Gastrocnemius medialis (tissue), 4 donors: ENCODE measurements at regions not wholly inside any gene's neighbourhood (a gene's known extent, or its start where the extent isn't known, plus 50 kb on each side); places are given as distances from the start of the nearest gene placed in this dataset.
A peak's percentile ranks its signal among the peaks of the same experiment; 100 is the strongest.

Experiments
- ATAC-seq, 2 donors: fragments of 150-250 bp; one replicate each; pipeline ENCODE4 v1.9.1; 2016
- DNase-seq, 2 donors: peaks; one replicate each; pipeline ENCODE4 v3.0.0-alpha.2; 2019
- H3K27ac ChIP-seq, 4 donors: fragments of 200-600 bp; sonication (generic); 1 replicate in 1 of 4; 2 replicates in 3 of 4; pipeline ENCODE4 v1.5.1; 2016 to 2018; ENCODE audit warnings: mild to moderate bottlenecking in 2 of 4, moderate library complexity in 1 of 4
- H3K27me3 ChIP-seq, 3 donors: fragments of 200-600 bp; sonication (generic) in 2 of 3; 1 replicate in 1 of 3; 2 replicates in 2 of 3; pipeline versions ENCODE4 v1.5.1 to v1.6.0; 2016 to 2019; ENCODE audit warnings: mild to moderate bottlenecking in 1 of 3, moderate library complexity in 1 of 3
- H3K36me3 ChIP-seq, 2 donors: fragments of 200-600 bp; sonication (generic) in 1 of 2; one replicate each; pipeline ENCODE4 v1.5.1; 2017 to 2018
- H3K4me1 ChIP-seq, 2 donors: fragments of 200-600 bp; sonication (generic) in 1 of 2; one replicate each; pipeline ENCODE4 v1.5.1; 2016 to 2017; ENCODE audit warnings: mild to moderate bottlenecking in 2 of 2
- H3K4me3 ChIP-seq, 4 donors: fragments of 200-600 bp; sonication (generic) in 3 of 4; 1 replicate in 1 of 4; 2 replicates in 3 of 4; pipeline ENCODE4 v1.5.1; 2016 to 2019; ENCODE audit warnings: mild to moderate bottlenecking in 2 of 4
- H3K9me3 ChIP-seq, 3 donors: fragments of 200-600 bp; sonication (generic) in 2 of 3; 1 replicate in 1 of 3; 2 replicates in 2 of 3; pipeline ENCODE4 v1.5.1; 2016 to 2019
- POLR2A ChIP-seq, 2 donors: fragments of 450-650 bp; IDR thresholded peaks; one replicate each; pipeline ENCODE4 v1.6.1; 2017; ENCODE audit warnings: antibody characterized with exemption in 2 of 2, mild to moderate bottlenecking in 2 of 2, moderate library complexity in 2 of 2
- in situ Hi-C, 4 donors: fragments of 200-750 bp; cut with MboI; loops; one replicate each; pipeline versions ENCODE4 v1.15.0 to v1.8.0; 2017; ENCODE audit warnings: low sequenced_read_pairs in 4 of 4
- intact Hi-C: fragments of 100-400 bp; cut with DNase I; formaldehyde crosslinking; loops from one replicate; pipeline ENCODE4 v1.15.1; 2023; ENCODE audit warnings: low total_unique reads
- TF ChIP-seq, protein P1 (sequence below), 5 experiments: fragments of 450-650 bp in 3 of 5; fragments of 200-600 bp in 2 of 5; sonication (generic) in 2 of 5; IDR thresholded peaks in 4 of 5; conservative IDR thresholded peaks in 1 of 5; 1 replicate in 4 of 5; 2 replicates in 1 of 5; pipeline ENCODE4 v1.5.1; 2016 to 2019; ENCODE audit warnings: antibody characterized with exemption in 5 of 5, mild to moderate bottlenecking in 3 of 5, moderate library complexity in 3 of 5

DNA sequence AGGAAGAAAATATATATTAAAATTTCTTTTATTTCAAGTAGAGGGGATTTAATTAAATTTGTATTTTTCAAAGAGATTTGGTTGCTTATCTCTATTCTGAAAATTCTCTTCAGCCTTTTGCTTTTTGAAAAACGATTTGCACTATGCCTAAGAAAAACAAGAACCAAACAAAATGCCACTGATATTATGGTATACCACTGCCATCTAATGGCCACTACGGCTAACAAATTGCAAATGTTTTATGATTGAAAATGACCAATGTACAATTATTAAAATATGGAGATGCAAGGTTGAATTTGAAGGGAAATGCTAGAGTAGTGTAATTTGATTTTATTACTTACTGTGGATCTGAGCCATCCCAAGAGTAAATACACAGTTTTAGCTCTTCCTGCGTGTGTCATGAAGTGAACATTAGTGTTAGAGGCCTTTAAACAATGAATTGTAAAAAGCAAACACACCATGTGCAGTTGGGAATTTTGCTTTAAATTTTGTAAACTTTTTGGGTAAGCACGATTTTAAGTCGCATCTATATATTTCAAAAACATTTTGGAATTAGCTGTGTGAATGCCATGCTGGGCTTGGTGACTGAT is 137.4 kb upstream of the USP25 start:
- Histone ChIP-seq H3K27me3 (no peaks in the 10 kb centered on the region), H3K4me1 (no peaks in the 10 kb centered on the region), H3K4me3 (no peak overlapping the region), H3K27ac (no peak overlapping the region), H3K9me3 (no peaks in the 10 kb centered on the region), H3K36me3 (no peaks in the 10 kb centered on the region)
- intact Hi-C loops = loop anchor here (2.0 to 5.0 kb wide), 3 partner anchors 730 to 1340 kb away; no protein-coding TSS in a partner anchor
- TF ChIP-seq, protein P1, sequence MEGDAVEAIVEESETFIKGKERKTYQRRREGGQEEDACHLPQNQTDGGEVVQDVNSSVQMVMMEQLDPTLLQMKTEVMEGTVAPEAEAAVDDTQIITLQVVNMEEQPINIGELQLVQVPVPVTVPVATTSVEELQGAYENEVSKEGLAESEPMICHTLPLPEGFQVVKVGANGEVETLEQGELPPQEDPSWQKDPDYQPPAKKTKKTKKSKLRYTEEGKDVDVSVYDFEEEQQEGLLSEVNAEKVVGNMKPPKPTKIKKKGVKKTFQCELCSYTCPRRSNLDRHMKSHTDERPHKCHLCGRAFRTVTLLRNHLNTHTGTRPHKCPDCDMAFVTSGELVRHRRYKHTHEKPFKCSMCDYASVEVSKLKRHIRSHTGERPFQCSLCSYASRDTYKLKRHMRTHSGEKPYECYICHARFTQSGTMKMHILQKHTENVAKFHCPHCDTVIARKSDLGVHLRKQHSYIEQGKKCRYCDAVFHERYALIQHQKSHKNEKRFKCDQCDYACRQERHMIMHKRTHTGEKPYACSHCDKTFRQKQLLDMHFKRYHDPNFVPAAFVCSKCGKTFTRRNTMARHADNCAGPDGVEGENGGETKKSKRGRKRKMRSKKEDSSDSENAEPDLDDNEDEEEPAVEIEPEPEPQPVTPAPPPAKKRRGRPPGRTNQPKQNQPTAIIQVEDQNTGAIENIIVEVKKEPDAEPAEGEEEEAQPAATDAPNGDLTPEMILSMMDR (IDR thresholded peaks at IDR 0.05 in 4 of 5, conservative IDR thresholded peaks at IDR 0.05 in 1 of 5) = peak; percentile 31 to 57 (median 49)
- no peak for TF ChIP-seq POLR2A (IDR thresholded peaks at IDR 0.05)
- ATAC-seq = peak in 1 of 2 donors; percentile 51
- DNase-seq = no peak
- in situ Hi-C loops = loop anchor here (10.0 to 25.0 kb wide), 4 partner anchors 1155 to 1338 kb away; no protein-coding TSS in a partner anchor

DNA sequence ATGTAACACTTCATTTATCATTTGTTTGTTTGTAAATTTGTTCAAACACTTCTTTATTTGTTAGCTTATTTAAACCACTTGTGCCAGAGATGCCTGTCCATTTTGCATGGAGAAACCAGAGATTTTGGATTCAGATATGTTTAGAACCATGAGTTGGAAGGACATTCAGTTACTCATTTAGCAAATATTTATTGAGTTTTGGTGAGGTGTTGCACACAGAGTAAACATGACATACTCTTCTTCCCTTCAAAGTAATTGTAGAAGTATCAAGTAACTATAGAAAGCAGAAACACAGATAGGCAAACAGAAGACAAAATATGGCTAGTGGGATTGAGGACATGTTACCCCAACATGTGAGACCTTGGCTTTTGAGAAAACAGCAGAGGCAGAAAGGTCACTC is 136.8 kb upstream of the USP25 start:
- no peaks in the 10 kb centered on the region for H3K9me3 ChIP-seq
- H3K27ac ChIP-seq = no peak overlapping the region
- intact Hi-C loops = loop anchor here (2.0 to 5.0 kb wide), 3 partner anchors 731 to 1340 kb away; no protein-coding TSS in a partner anchor
- no peaks in the 10 kb centered on the region for H3K27me3 ChIP-seq
- in situ Hi-C loops = loop anchor here (10.0 to 25.0 kb wide), 4 partner anchors 1156 to 1338 kb away; no protein-coding TSS in a partner anchor
- TF ChIP-seq, protein P1 (IDR thresholded peaks at IDR 0.05 in 4 of 5, conservative IDR thresholded peaks at IDR 0.05 in 1 of 5) = no peak
- no peak for TF ChIP-seq POLR2A (IDR thresholded peaks at IDR 0.05)
- no peaks in the 10 kb centered on the region for H3K36me3 ChIP-seq
- no peak overlapping the region for H3K4me3 ChIP-seq
- ATAC-seq (no peak), DNase-seq (no peak)
- H3K4me1 ChIP-seq = no peaks in the 10 kb centered on the region

DNA sequence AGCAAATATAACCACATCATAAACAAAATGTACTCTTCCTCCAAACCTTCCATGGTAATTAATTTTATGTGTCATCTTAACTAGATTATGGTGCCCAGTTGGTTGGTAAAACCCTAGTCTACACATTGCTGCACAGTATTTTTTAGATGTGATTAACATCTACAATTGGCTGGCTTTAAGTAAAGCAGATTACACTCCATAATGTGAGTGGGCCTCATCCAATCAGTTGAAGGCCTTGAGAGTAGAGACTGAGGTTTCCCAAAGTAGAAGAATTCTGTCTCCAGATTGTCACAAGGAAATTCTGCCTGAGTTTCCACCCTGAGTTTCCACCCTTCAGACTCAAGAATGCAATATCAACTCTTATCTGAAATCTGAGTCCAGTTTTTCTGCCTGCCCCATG is 128.4 kb upstream of the USP25 start:
- TF ChIP-seq, protein P1 (IDR thresholded peaks at IDR 0.05 in 4 of 5, conservative IDR thresholded peaks at IDR 0.05 in 1 of 5) = no peak
- no peak for TF ChIP-seq POLR2A (IDR thresholded peaks at IDR 0.05)
- Histone ChIP-seq H3K9me3 (no peaks in the 10 kb centered on the region), H3K4me3 (no peak overlapping the region), H3K27ac (no peak overlapping the region), H3K27me3 (no peaks in the 10 kb centered on the region), H3K36me3 (no peaks in the 10 kb centered on the region), H3K4me1 (no peaks in the 10 kb centered on the region)
- in situ Hi-C loops = no loop called here
- intact Hi-C loops = no loop called here
- DNase-seq (no peak), ATAC-seq (no peak)

GRCh38 chr21:15604413-15604812 is 125.4 kb upstream of the USP25 start:
- in situ Hi-C loops = no loop called here
- Histone ChIP-seq H3K4me3 (no peak overlapping the region), H3K27ac (no peak overlapping the region), H3K4me1 (no peaks in the 10 kb centered on the region), H3K27me3 (no peaks in the 10 kb centered on the region), H3K9me3 (no peaks in the 10 kb centered on the region), H3K36me3 (no peaks in the 10 kb centered on the region)
- intact Hi-C loops = no loop called here
- DNase-seq (no peak), ATAC-seq (no peak)
- TF ChIP-seq, protein P1 (IDR thresholded peaks at IDR 0.05 in 4 of 5, conservative IDR thresholded peaks at IDR 0.05 in 1 of 5) = no peak
- no peak for TF ChIP-seq POLR2A (IDR thresholded peaks at IDR 0.05)
